ENCODE measurements at regions not wholly inside any gene's neighbourhood (a gene's known extent, or its start where the extent isn't known, plus 50 kb on each side); places are given as distances from the start of the nearest gene placed in this dataset.

GRCh38 chr3:72281551-72281950, 496.6 kb upstream of the PROK2 start:
- TF ChIP-seq CTCF (IDR thresholded peaks at IDR 0.05), result no peak
- no peak for TF ChIP-seq POLR2AphosphoS5 (IDR thresholded peaks at IDR 0.05)
- no peak for TF ChIP-seq POLR2A (IDR thresholded peaks at IDR 0.05)
- TF ChIP-seq EP300 (IDR thresholded peaks at IDR 0.05), result no peak

All from gastroesophageal sphincter (tissue), 3 donors.